ENCODE measurements at regions not wholly inside any gene's neighbourhood (a gene's known extent, or its start where the extent isn't known, plus 50 kb on each side); places are given as distances from the start of the nearest gene placed in this dataset.

DNA sequence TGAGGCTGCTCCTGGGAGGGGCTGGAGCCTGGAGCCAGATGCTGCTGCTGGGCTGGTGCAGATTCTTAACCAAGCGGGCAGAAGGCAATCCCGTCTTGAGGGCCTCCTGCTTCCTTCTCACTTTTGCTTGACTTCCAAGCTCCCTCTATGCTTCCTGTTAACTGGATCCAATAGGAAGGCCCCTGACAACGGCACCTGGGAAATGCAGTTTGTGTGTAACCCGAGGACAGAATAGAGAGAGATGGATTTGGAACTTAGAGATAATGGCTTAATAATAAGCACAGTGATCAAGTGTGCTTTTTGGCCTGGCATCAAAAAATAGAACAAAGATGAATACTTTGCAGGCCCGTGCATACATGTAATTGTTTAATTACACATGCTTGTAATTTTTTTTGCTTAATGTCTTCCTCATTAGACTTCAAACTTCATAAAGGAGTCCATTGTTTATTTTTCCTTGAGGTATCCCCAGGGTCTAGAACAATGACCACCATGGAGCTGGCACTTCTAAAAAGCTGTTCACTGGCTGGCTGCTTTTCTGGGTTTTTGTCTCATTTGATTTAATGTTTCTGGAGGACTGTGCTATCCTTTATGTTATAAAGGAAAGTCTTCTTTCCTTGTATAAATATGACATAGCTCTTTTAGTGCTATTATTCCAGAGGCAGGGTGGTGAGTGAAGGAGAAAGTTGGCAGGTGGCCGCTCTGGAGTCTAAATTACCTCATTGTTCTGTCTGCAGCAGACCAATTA, 63.3 kb upstream of the MITF start:
- no peaks in the 10 kb centered on the region for H3K27me3 ChIP-seq
- no peak for DNase-seq (ENCODE audit: low spot score in 2 of 2)
- H3K36me3 ChIP-seq, result no peaks in the 10 kb centered on the region
- peaks cover 7% of the 10 kb centered on the region for H3K4me1 ChIP-seq
- H3K9me3 ChIP-seq, result no peaks in the 10 kb centered on the region
- no peak for TF ChIP-seq POLR2A (IDR thresholded peaks at IDR 0.05)
- H3K4me3 ChIP-seq, result no peak overlapping the region
- no peak overlapping the region for H3K27ac ChIP-seq
- WGBS, result 43% methylated on average over 6 of the region's 6 CpGs

DNA sequence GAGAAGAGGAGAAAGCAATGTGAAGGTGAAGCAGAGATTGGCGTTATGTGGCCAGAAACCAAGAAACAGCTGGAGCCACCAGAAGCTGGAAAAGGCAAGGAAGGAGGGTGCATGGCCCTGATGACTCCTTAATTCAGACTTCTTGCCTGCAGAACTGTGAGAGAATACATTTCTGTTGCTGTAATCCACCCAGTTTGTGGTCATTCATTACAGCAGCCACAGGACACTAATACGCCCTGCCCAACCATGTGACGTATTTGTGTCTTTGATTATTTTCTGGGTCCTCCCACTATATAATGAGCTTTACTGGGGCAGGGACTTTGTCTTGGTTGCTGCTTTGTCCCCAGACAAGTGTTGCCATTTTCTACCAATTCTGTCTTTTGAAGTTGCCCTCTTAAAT, 64.5 kb upstream of the MITF start:
- no peaks in the 10 kb centered on the region for H3K36me3 ChIP-seq
- no peak for DNase-seq (ENCODE audit: low spot score in 2 of 2)
- H3K4me3 ChIP-seq, result no peak overlapping the region
- H3K27ac ChIP-seq, result no peak overlapping the region
- peaks cover 7% of the 10 kb centered on the region for H3K4me1 ChIP-seq
- H3K9me3 ChIP-seq, result no peaks in the 10 kb centered on the region
- no peaks in the 10 kb centered on the region for H3K27me3 ChIP-seq
- WGBS, result 93% methylated on average over 3 of the region's 3 CpGs
- TF ChIP-seq, protein P1, sequence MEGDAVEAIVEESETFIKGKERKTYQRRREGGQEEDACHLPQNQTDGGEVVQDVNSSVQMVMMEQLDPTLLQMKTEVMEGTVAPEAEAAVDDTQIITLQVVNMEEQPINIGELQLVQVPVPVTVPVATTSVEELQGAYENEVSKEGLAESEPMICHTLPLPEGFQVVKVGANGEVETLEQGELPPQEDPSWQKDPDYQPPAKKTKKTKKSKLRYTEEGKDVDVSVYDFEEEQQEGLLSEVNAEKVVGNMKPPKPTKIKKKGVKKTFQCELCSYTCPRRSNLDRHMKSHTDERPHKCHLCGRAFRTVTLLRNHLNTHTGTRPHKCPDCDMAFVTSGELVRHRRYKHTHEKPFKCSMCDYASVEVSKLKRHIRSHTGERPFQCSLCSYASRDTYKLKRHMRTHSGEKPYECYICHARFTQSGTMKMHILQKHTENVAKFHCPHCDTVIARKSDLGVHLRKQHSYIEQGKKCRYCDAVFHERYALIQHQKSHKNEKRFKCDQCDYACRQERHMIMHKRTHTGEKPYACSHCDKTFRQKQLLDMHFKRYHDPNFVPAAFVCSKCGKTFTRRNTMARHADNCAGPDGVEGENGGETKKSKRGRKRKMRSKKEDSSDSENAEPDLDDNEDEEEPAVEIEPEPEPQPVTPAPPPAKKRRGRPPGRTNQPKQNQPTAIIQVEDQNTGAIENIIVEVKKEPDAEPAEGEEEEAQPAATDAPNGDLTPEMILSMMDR (IDR thresholded peaks at IDR 0.05), result no peak
- TF ChIP-seq EP300 (IDR thresholded peaks at IDR 0.05), result no peak
- no peak for TF ChIP-seq POLR2AphosphoS5 (IDR thresholded peaks at IDR 0.05)
- no peak for TF ChIP-seq POLR2A (IDR thresholded peaks at IDR 0.05)

DNA sequence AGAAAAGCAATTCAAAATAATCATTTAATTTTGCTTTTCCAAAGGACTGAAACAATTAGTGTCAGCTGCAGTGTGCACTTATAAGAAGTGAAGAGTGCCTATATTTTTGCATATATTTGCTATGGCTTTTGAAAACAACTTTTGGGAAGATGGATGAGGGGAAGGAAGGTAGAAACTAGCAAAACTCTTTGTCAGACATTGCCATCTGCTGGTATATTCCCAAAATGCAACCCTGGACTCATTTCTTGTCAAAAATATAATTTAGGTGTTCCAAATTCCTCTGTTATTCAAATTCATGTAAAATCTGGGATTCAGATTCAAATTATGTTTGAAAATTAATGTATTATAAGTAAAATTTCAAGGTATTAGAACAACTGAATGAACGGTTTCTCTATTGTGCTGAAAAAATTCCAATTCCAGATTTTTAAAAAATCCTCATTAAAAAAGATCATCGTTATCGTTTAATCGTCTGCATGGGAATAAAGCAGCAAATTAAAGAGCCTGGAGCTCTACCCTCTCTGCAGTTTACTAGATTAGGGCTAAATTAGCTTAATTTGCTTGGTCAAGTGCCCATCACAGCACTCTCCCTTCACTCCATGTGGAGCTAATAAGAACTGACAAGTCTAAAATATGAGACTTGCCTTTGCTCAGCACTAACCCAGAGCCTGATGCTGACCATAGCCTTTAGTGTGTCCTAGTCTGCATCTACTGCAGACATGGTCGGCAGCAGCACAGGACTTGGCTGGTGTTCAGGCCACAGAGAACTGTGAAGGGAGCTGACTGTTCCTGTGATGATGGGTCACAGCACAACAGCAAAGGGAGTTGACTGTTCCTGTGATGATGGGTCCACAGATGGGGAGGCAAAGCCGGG, 67.9 kb upstream of the MITF start:
- no peak for DNase-seq (ENCODE audit: low spot score in 2 of 2)
- H3K36me3 ChIP-seq, result no peaks in the 10 kb centered on the region
- peaks cover 7% of the 10 kb centered on the region for H3K4me1 ChIP-seq
- no peak overlapping the region for H3K4me3 ChIP-seq
- H3K9me3 ChIP-seq, result peaks cover 4% of the 10 kb centered on the region
- no peak overlapping the region for H3K27ac ChIP-seq
- WGBS, result 51% methylated on average over 6 of the region's 6 CpGs
- H3K27me3 ChIP-seq, result no peaks in the 10 kb centered on the region
- TF ChIP-seq, protein P1 (IDR thresholded peaks at IDR 0.05), result peak; percentile 45 to 69
- TF ChIP-seq POLR2AphosphoS5 (IDR thresholded peaks at IDR 0.05) (no peak), POLR2A (IDR thresholded peaks at IDR 0.05) (no peak), EP300 (IDR thresholded peaks at IDR 0.05) (no peak)

DNA sequence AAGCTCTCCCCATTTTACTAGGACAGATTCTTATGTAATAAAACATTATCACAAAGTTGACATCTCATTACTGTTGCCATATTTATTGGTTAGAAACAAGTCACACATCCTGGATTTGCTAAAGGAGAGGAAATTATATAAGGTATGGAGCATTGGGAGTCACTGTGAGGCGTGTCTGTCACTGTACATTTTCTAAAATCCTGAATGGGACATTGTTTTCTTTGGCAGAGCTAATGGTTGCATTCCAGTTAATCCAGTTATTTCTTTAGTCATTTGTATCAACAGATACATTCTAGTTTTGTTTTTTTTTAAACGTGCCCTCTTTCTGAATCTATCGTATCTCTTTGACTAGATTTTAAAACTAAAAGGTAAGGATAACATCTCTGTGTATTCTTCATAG, 70.2 kb upstream of the MITF start:
- TF ChIP-seq EP300 (IDR thresholded peaks at IDR 0.05), result no peak
- no peak for TF ChIP-seq POLR2A (IDR thresholded peaks at IDR 0.05)
- TF ChIP-seq, protein P1 (IDR thresholded peaks at IDR 0.05), result no peak
- no peak for TF ChIP-seq POLR2AphosphoS5 (IDR thresholded peaks at IDR 0.05)
- Histone ChIP-seq H3K27me3 (no peaks in the 10 kb centered on the region), H3K4me3 (no peak overlapping the region), H3K36me3 (no peaks in the 10 kb centered on the region), H3K27ac (no peak overlapping the region), H3K9me3 (peaks cover 4% of the 10 kb centered on the region), H3K4me1 (peaks cover 12% of the 10 kb centered on the region)
- WGBS, result 56% methylated on average over 3 of the region's 3 CpGs
- no peak for DNase-seq (ENCODE audit: low spot score in 2 of 2)

DNA sequence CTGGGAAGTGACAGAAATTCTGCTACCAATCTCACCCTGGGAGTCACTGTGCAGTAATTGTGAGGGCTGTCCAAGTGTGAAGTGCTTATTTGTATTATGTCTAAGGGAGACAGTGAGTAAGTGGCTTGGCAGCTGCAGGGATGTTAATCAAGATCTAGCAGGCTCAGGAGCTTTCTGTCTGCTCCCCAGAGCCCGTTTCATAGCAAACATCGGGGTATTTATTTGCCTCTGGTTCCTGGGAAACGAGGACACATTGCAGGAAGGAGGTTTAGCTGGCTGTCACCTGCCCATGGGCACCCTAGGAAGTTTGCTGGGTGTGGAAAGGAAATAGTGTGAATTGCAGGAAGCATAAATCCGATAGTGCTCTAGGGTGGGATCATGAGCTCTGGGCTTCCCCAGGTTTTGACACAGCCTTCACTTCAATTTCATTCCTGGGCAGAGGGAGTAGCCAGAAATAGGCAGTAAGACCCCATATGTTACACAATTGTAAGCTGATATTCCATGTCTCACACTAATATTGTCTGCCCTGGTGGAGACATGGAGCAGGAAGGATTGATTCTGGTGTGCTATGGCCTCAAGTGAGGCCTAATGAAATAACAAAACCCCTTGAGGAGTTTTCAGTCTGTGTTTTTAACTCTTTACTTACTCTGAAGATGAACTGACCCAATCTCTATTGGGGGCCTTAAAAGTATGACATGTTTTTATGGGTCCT, 74.1 kb upstream of the MITF start:
- 19% methylated on average over 4 of the region's 4 CpGs for WGBS
- no peak for DNase-seq (ENCODE audit: low spot score in 2 of 2)

More for the DNA sequence above, 74.1 kb upstream of the MITF start:
- peaks cover 12% of the 10 kb centered on the region for H3K4me1 ChIP-seq
- H3K27me3 ChIP-seq, result no peaks in the 10 kb centered on the region
- H3K9me3 ChIP-seq, result peaks cover 4% of the 10 kb centered on the region
- no peak overlapping the region for H3K4me3 ChIP-seq
- H3K36me3 ChIP-seq, result no peaks in the 10 kb centered on the region
- TF ChIP-seq, protein P1 (IDR thresholded peaks at IDR 0.05), result no peak
- no peak for TF ChIP-seq POLR2A (IDR thresholded peaks at IDR 0.05)
- peak overlapping the region; percentile 3 for H3K27ac ChIP-seq
